SK-N-SH (cell line): ENCODE measurements at regions not wholly inside any gene's neighbourhood (a gene's known extent, or its start where the extent isn't known, plus 50 kb on each side); places are given as distances from the start of the nearest gene placed in this dataset.

Source experiments
- CTCF ChIA-PET: fragments of 300-600, 350-600 bp; formaldehyde crosslinking; extraction: SDS; loops from one replicate; lab custom pipeline; 2021; lab: Yijun Ruan, JAX
- POLR2A ChIA-PET: fragments of 350-600 bp; sonication (Branson Sonifier 250); formaldehyde crosslinking; extraction: SDS; loops from one replicate; lab custom pipeline; 2020; ENCODE audit warnings: antibody characterized with exemption, inconsistent platforms; lab: Yijun Ruan, JAX
- DNase-seq: peaks from one replicate; pipeline ENCODE4 v3.0.0; 2012
- H2AFZ ChIP-seq: fragments of 200-600 bp; sonication (generic); 2 replicates; pipeline ENCODE4 v1.8.1; 2016; ENCODE audit warnings: antibody characterized with exemption, mild to moderate bottlenecking, low read depth
- H3F3A ChIP-seq: fragments of 200-600 bp; sonication (generic); replicated peaks from 2 replicates; pipeline ENCODE3; 2016; ENCODE audit warnings: antibody characterized with exemption, mild to moderate bottlenecking; ENCODE audit not compliant: insufficient read depth
- H3K27ac ChIP-seq, 2 experiments: fragments of 200-500 bp in 1 of 2; fragments of 200-600 bp in 1 of 2; sonication (Bioruptor generic) in 1 of 2; sonication (generic), shearing (Covaris generic) in 1 of 2; 2 replicates each; pipeline versions ENCODE4 v1.5.1 to v1.6.1; 2014 to 2016; ENCODE audit warnings: low read depth in 2 of 2, inconsistent platforms in 1 of 2, low read length in 1 of 2, mild to moderate bottlenecking in 1 of 2, mixed read lengths in 1 of 2
- H3K27me3 ChIP-seq: fragments of 200-600 bp; sonication (generic), shearing (Covaris generic); 2 replicates; pipeline ENCODE4 v1.6.1; 2016; ENCODE audit warnings: mixed run types; ENCODE audit not compliant: insufficient read depth
- H3K36me3 ChIP-seq, 2 experiments: fragments of 200-500 bp in 1 of 2; fragments of 200-600 bp in 1 of 2; sonication (Bioruptor generic) in 1 of 2; sonication (generic) in 1 of 2; replicated peaks in 1 of 2; 2 replicates each; pipeline versions ENCODE3 to v1.5.1; 2014 to 2016; ENCODE audit warnings: low read length in 1 of 2, mild to moderate bottlenecking in 1 of 2; ENCODE audit not compliant: insufficient read depth in 2 of 2, control insufficient read depth in 1 of 2
- H3K4me1 ChIP-seq, 2 experiments: fragments of 200-500 bp in 1 of 2; fragments of 200-600 bp in 1 of 2; sonication (Bioruptor generic) in 1 of 2; sonication (generic), shearing (Covaris generic) in 1 of 2; 2 replicates each; pipeline versions ENCODE4 v1.5.1 to v1.6.1; 2014 to 2016; ENCODE audit warnings: low read depth in 1 of 2, low read length in 1 of 2, mixed run types in 1 of 2; ENCODE audit not compliant: insufficient read depth in 2 of 2, control insufficient read depth in 1 of 2
- H3K4me2 ChIP-seq: fragments of 200-600 bp; sonication (generic), shearing (Covaris generic); 2 replicates; pipeline ENCODE4 v1.6.1; 2017; ENCODE audit warnings: mixed run types
- H3K4me3 ChIP-seq, 2 experiments: fragments of 200-500 bp in 1 of 2; fragments of 200-600 bp in 1 of 2; sonication (Bioruptor generic) in 1 of 2; sonication (generic), shearing (Covaris generic) in 1 of 2; 2 replicates each; pipeline versions ENCODE4 v1.5.1 to v1.8.1; 2014 to 2016; ENCODE audit warnings: low read depth in 2 of 2, inconsistent platforms in 1 of 2, low read length in 1 of 2, mild to moderate bottlenecking in 1 of 2, mixed read lengths in 1 of 2, moderate library complexity in 1 of 2
- H3K79me2 ChIP-seq: fragments of 200-600 bp; sonication (generic); 2 replicates; pipeline ENCODE4 v1.8.1; 2017; ENCODE audit warnings: mild to moderate bottlenecking; ENCODE audit not compliant: insufficient read depth
- H3K9ac ChIP-seq: fragments of 200-600 bp; sonication (generic); 2 replicates; pipeline ENCODE4 v1.6.1; 2017; ENCODE audit warnings: mixed run types
- H3K9me2 ChIP-seq: fragments of 200-600 bp; sonication (generic); 2 replicates; pipeline ENCODE4 v1.6.1; 2017; ENCODE audit warnings: mixed run types
- H3K9me3 ChIP-seq: fragments of 200-600 bp; sonication (generic); 2 replicates; pipeline ENCODE4 v1.6.1; 2017; ENCODE audit warnings: mixed run types, mild to moderate bottlenecking, moderate library complexity
- H4K20me1 ChIP-seq: fragments of 200-600 bp; sonication (generic); 2 replicates; pipeline ENCODE4 v1.6.1; 2017; ENCODE audit warnings: mild to moderate bottlenecking, mixed run types; ENCODE audit not compliant: insufficient read depth
- CHD2 ChIP-seq: fragments of 150-350 bp; IDR thresholded peaks from 2 replicates; pipeline ENCODE4 v1.6.1; 2018; ENCODE audit warnings: low read length; ENCODE audit not compliant: partially characterized antibody
- CTCF ChIP-seq: fragments of 200-600 bp; sonication (generic); IDR thresholded peaks from 2 replicates; pipeline ENCODE4 v1.6.1; 2017; ENCODE audit warnings: antibody characterized with exemption, mild to moderate bottlenecking, moderate library complexity
- ELF1 ChIP-seq: IDR thresholded peaks from 2 replicates; pipeline ENCODE4 v1.4.0; 2012
- EP300 ChIP-seq, 2 experiments: IDR thresholded peaks; 2 replicates each; pipeline versions ENCODE4 v1.4.0 to v1.6.1; 2012; ENCODE audit warnings: borderline replicate concordance in 1 of 2, low read depth in 1 of 2, low read length in 1 of 2
- FOXJ3 ChIP-seq: sonication (generic); formaldehyde crosslinking; IDR thresholded peaks from 2 replicates; pipeline ENCODE4 v1.5.1; 2020; ENCODE audit warnings: mild to moderate bottlenecking, missing genetic modification reagents
- GATA2 ChIP-seq: sonication (generic); formaldehyde crosslinking; IDR thresholded peaks from 2 replicates; pipeline ENCODE4 v1.5.0; 2020; ENCODE audit warnings: mild to moderate bottlenecking, missing genetic modification reagents
- JUND ChIP-seq: IDR thresholded peaks from 2 replicates; pipeline ENCODE4 v1.4.0; 2012
- MAX ChIP-seq: IDR thresholded peaks from 2 replicates; pipeline ENCODE4 v1.4.0; 2012; ENCODE audit warnings: low read depth
- MEF2A ChIP-seq: IDR thresholded peaks from 2 replicates; pipeline ENCODE4 v1.4.0; 2012; ENCODE audit warnings: low read depth, borderline replicate concordance
- MXI1 ChIP-seq: IDR thresholded peaks from 2 replicates; pipeline ENCODE4 v1.6.1; 2012; ENCODE audit warnings: mild to moderate bottlenecking, low read depth, low read length, improper control_type of control experiment
- NFIC ChIP-seq: IDR thresholded peaks from 2 replicates; pipeline ENCODE4 v1.4.0; 2012; ENCODE audit warnings: borderline replicate concordance
- RAD21 ChIP-seq: IDR thresholded peaks from 2 replicates; pipeline ENCODE4 v1.6.1; 2012; ENCODE audit warnings: mild to moderate bottlenecking, low read length
- RFX5 ChIP-seq: IDR thresholded peaks from 2 replicates; pipeline ENCODE4 v1.6.1; 2012; ENCODE audit warnings: mild to moderate bottlenecking, improper control_type of control experiment, low read length
- SIN3A ChIP-seq: IDR thresholded peaks from 2 replicates; pipeline ENCODE4 v1.6.1; 2012; ENCODE audit warnings: low read depth, mild to moderate bottlenecking, low read length, moderate library complexity, borderline replicate concordance
- SMC3 ChIP-seq: IDR thresholded peaks from 2 replicates; pipeline ENCODE4 v1.6.1; 2012; ENCODE audit warnings: low read depth, low read length, improper control_type of control experiment
- TCF12 ChIP-seq: IDR thresholded peaks from 2 replicates; pipeline ENCODE4 v1.4.0; 2012
- TEAD4 ChIP-seq: IDR thresholded peaks from 2 replicates; pipeline ENCODE4 v1.4.0; 2012; ENCODE audit warnings: mild to moderate bottlenecking, borderline replicate concordance; ENCODE audit not compliant: insufficient read depth
- USF1 ChIP-seq: IDR thresholded peaks from 2 replicates; pipeline ENCODE4 v1.4.0; 2012; ENCODE audit warnings: low read depth, borderline replicate concordance
- YY1 ChIP-seq: IDR thresholded peaks from 2 replicates; pipeline ENCODE4 v1.4.0; 2012; ENCODE audit warnings: low read depth, mild to moderate bottlenecking
- WGBS: methylation state at CpG from one replicate; pipeline ENCODE4 v1.1.6; 2017; ENCODE audit warnings: low lambda C conversion rate; 5-methylcytosine and 5-hydroxymethylcytosine counted together
- TF ChIP-seq, protein P1 (sequence below): IDR thresholded peaks from 2 replicates; pipeline ENCODE4; 2012

DNA sequence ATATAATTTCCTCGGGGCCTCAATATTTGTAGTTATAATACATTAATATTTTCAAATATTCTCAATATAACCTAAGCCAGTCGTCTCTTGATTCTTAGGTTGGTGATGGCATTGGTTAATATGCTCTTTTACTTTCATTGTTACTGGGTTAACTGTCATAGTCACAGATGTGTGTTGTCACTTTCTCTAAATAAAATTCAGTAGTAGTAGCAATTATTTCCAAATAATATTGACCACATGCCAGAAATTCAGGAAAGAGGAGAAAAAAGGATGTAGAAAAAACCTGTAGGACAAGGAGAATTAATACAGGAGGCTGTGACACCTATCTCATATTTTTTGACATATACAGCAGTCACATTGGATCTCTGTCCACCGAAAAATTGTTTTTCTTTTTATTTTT is 322.7 kb upstream of the SLITRK6 start:
- TF ChIP-seq FOXJ3 (CRISPR knock-in tag) (no peak), NFIC (no peak), YY1 (no peak), ELF1 (no peak), TEAD4 (no peak), MAX (no peak), CHD2 (no peak), MXI1 (no peak), SIN3A (no peak), SMC3 (no peak), RAD21 (no peak), GATA2 (no peak), JUND (no peak), EP300 (IDR thresholded peaks at IDR 0.05; ENCODE audit: borderline replicate concordance in 1 of 2, low read depth in 1 of 2, low read length in 1 of 2) (no peak), MEF2A (no peak), RFX5 (no peak), CTCF (no peak), TCF12 (no peak), USF1 (no peak)
- TF ChIP-seq, protein P1, sequence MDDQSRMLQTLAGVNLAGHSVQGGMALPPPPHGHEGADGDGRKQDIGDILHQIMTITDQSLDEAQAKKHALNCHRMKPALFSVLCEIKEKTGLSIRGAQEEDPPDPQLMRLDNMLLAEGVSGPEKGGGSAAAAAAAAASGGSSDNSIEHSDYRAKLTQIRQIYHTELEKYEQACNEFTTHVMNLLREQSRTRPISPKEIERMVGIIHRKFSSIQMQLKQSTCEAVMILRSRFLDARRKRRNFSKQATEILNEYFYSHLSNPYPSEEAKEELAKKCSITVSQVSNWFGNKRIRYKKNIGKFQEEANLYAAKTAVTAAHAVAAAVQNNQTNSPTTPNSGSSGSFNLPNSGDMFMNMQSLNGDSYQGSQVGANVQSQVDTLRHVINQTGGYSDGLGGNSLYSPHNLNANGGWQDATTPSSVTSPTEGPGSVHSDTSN: no peak
- Histone ChIP-seq H3K79me2 (no peaks in the 10 kb centered on the region), H3K4me1 (no peaks in the 10 kb centered on the region), H3K27ac (no peak overlapping the region), H3F3A (no peaks in the 10 kb centered on the region), H2AFZ (no peak overlapping the region), H4K20me1 (no peaks in the 10 kb centered on the region), H3K4me2 (no peak overlapping the region), H3K36me3 (no peaks in the 10 kb centered on the region), H3K4me3 (no peak overlapping the region), H3K9ac (no peak overlapping the region), H3K27me3 (no peaks in the 10 kb centered on the region), H3K9me3 (no peaks in the 10 kb centered on the region), H3K9me2 (no peaks in the 10 kb centered on the region)
- CTCF ChIA-PET: no interaction called here
- POLR2A ChIA-PET: no interaction called here
- DNase-seq: no peak
- WGBS: 7% methylated on average over 3 of the region's 3 CpGs
